GM18517 (cell line): ENCODE measurements at regions not wholly inside any gene's neighbourhood (a gene's known extent, or its start where the extent isn't known, plus 50 kb on each side); places are given as distances from the start of the nearest gene placed in this dataset.
A peak's percentile ranks its signal among the peaks of the same experiment; 100 is the strongest.

Experiments used
- ATAC-seq: cut with Tn5 transposase; IDR thresholded peaks from one replicate; pipeline ENCODE4 v1.9.1; 2021; ENCODE audit warnings: mild to moderate bottlenecking, moderate library complexity; ENCODE audit not compliant: unreplicated experiment

- ATAC-seq = no peak
Observed at GRCh38 chr14:58809520-58809919, 171.8 kb downstream of the DACT1 start.

GRCh38 chr14:58812050-58812910 lies 174.5 kb downstream of the DACT1 start:
- ATAC-seq = peak; percentile 85

DNA sequence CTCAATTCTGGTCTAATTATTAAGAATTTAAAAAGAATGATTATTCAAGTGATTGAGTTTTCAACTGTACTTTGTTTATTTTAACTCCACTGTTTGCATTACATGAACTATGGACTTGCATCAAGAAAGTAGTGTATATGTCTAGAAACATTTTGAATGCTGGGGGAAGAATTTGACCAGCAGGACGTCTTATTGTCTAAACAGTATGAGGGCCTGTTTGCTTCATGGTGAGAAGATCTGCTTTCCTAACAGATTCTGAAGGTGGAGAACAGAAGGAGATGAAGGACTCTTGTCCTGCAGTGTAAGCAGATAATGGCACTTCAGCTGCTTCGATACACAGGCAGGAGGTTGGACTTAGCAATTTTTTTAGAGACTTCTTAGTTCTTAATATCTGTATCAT lies 176.0 kb downstream of the DACT1 start:
- no peak for ATAC-seq

GRCh38 chr14:58814466-58814865 lies 176.7 kb downstream of the DACT1 start:
- ATAC-seq = no peak

DNA sequence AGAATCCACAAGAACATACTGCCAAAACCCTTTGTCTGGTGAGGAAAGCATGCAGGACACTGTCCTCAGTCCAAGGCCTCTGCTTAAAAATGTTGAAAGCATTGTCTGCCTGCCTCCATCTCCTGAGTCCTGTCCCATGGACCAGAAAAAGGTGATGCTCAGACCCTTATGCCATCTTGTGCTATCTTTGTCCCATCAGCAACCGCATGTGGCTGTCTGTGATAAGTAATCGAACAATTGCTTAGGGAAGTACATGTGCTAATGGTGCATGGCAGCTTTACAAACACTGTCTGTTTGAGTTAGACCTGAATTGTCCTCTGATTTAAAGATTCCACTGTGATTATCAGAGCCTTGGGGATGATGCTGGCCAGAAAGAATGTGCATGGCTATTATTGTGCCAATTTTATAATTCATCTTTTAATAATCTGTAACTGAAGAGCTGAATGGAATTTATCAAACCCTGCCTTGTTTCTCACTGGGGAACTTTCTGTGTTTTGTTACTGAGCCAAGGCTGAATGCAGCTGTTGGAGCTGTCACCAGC lies 177.5 kb downstream of the DACT1 start:
- ATAC-seq = no peak

DNA sequence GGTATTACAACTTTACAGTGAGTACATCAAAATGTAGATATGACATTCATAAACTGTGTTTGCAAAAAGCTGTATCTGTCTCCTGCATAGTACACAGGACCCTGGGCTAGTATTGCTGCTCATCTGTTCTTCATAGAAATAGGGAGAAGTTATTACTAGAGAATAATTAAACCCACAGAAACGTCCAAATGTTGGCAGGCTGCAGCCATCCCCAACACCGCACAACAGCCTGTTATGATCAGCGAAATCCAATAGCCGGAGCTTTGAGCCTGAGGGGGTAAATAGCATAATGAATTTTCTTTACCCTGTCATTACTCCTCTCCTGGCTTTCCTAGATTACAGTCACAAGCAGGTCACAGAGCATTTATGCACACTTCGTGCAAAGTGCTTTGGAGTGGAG lies 178.0 kb downstream of the DACT1 start:
- no peak for ATAC-seq

DNA sequence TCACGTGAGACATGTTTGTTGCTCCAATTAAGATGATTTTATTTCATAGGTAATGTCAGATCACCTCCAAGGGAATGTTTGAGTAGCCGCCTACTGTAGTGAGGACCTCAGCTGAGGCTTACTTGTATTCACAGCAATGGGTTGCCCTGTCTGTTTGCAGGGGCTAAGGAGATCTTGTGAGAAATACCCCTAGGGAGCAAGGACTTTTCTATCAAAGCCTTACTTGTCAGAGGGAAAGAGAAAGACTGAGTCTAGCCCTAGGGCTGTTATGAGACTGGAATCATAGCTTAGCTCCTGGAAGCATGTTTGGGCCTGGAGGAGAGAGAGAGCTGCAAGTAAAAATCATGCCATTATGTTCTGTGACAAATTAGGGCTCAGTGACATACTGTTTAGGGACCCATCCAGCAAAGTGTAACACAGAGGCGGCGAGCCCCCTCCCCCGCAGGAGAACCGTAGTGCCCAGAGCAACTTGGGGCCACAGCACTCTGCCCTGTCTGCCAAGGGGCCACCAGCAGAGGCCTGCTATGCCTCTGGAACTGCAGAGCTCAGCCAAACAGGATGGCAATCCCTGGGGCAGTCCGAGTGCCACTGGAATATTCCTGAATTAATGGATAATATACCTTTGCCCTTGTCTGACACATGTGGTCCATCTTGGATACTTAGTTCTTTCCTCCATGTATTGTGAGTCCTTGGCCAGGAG lies 178.8 kb downstream of the DACT1 start:
- ATAC-seq = no peak

- no peak for ATAC-seq
Observed at GRCh38 chr14:58817846-58818245, 180.1 kb downstream of the DACT1 start.

- no peak for ATAC-seq
Observed at GRCh38 chr14:58820032-58820431, 182.3 kb downstream of the DACT1 start.

DNA sequence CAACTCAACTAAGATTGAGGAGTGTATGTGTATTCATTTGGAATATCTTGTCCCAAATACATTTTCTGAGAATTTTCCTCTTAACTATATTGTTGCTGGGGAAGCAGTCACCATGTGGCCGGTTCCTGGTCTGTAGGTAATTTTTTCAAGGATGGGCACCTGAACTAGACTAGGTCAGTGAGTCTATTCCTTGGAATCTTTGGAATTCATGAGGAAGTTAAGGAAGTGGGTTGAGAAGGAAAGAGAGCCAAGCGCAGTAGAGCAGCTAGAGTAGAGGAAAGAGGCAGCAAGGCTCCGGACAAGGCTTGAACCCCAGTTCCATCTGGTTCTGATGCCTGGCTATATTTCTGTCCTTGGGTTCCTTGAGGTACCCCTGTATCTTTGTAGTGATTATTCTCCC lies 183.7 kb downstream of the DACT1 start:
- no peak for ATAC-seq

- no peak for ATAC-seq
Observed at GRCh38 chr14:58822856-58823255, 185.1 kb downstream of the DACT1 start.

DNA sequence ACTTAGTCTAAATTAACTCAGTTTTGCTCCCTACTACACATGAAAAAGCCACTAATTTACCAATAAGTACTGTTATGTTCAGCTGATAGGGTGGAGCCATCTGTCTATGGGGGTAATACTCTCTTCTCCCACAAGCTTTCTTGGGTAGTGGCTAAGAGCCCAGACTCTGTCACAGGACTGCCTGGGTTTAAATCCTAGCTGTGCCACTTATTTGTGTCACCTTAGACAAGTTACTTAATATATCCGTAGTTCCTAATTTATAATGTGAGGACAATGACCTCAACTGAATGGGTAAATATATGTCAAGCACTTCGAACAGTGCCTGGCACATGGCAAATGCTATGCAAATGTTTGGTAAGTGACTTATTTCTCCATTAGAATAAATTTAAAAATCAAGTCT lies 185.6 kb downstream of the DACT1 start:
- no peak for ATAC-seq

DNA sequence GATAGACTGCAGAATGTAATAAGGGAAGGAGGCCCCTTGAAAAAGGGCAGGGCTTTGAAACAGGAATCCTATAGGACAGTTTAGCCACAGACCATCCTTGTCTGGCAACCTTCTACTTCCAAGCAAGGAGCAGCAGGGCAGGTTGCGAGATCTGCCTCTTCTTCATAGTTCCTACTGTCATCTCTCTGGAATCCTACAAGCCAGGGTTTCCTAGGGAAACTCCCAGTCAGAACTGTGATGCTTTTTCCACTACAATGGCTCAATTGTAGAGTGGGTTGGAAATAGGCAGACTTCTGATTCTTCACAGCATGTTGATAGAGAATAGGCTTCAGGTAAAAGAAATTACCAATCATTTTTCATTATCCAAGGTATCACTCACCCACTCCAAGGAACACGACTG lies 186.3 kb downstream of the DACT1 start:
- ATAC-seq = no peak

DNA sequence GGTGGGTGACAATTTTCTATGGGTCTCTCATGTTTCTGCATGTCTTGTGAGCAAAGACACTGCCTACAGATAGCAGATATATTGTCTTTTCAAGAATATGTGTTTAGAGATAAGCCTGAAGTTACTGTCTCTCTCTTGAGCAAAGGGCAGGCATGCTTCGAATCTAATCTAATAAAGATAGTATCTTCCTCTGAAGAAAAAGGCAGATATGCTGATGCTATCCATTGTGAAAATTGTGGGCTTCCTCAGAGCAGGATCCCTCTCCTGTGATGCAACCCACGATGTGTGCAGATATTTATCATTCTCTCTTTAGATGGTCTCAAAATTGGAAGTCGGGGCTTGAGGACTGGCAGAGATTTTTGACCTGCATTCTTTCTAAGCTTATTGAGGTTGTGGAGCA lies 187.0 kb downstream of the DACT1 start:
- no peak for ATAC-seq

- ATAC-seq = no peak
Observed at GRCh38 chr14:58825606-58826005, 187.8 kb downstream of the DACT1 start.

- ATAC-seq = no peak
Observed at GRCh38 chr14:58826845-58827686, 189.3 kb downstream of the DACT1 start.

DNA sequence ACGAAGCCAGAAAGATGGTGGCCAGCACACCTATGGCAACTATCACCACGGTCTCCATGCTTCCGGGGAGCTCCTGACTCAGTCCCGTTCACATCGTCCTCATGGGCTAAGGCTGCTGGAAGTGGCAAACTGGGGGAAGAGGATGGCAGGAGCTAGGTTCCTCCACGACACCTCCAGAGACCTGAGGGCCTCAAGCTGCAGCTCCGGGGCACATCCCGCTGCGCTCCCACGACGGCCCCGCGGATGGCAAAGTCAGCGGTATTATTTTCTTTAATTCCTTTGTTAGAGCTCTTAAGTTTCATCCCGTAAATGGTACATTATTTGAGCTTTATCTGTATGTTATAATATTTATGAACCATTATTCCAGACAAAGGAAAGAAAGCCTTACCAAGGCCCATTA lies 190.5 kb downstream of the DACT1 start:
- no peak for ATAC-seq

GRCh38 chr14:58829594-58829993 lies 191.8 kb downstream of the DACT1 start:
- no peak for ATAC-seq

- no peak for ATAC-seq
Observed at GRCh38 chr14:58830121-58830520, 192.4 kb downstream of the DACT1 start.

DNA sequence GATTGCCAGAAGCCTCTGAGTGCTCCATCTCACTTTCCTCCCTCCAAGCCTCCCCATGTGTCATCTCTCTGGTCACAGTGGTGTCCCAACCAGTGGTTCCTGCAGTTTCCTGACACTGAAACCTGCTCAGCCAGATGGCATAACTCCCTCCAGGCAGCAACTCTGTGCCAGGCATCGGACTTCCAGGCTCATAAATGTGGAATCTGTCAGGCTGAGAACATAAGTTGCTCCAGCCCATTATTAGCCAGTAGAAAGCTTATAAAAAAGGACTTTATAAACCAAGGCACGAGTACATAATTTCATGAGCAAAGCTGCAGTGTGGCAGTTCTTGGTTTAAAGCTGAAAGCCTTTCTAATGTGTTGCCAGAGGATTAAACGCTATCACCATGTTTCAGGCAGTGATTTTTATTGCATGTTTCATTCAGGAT lies 194.3 kb downstream of the DACT1 start:
- ATAC-seq = no peak
